Heart left ventricle (tissue), 16 donors: ENCODE measurements at regions not wholly inside any gene's neighbourhood (a gene's known extent, or its start where the extent isn't known, plus 50 kb on each side); places are given as distances from the start of the nearest gene placed in this dataset.

ENCODE experiments used
- ATAC-seq, 4 donors: fragments of 200-7000 bp; cut with Tn5 transposase; one replicate each; pipeline ENCODE4 v1.9.1; 2020 to 2022; ENCODE audit warnings: moderate library complexity in 4 of 4, mild to moderate bottlenecking in 3 of 4, moderate number of reproducible peaks in 1 of 4
- DNase-seq, 5 donors: peaks; one replicate each; pipeline ENCODE4 v3.0.0-alpha.2; 2020
- H3K27ac ChIP-seq, 12 donors: fragments of 200-600 bp; sonication (generic) in 4 of 12; one replicate each; pipeline versions ENCODE4 v1.5.0 to v1.8.0; 2016 to 2022; ENCODE audit warnings: mild to moderate bottlenecking in 2 of 12
- H3K27me3 ChIP-seq, 9 donors: fragments of 200-600 bp; sonication (generic) in 2 of 9; one replicate each; pipeline versions ENCODE4 v1.5.1 to v1.8.0; 2016 to 2022; ENCODE audit warnings: mild to moderate bottlenecking in 3 of 9
- H3K36me3 ChIP-seq, 9 donors: fragments of 200-600 bp; sonication (generic) in 2 of 9; one replicate each; pipeline versions ENCODE4 v1.5.0 to v1.8.0; 2018 to 2022; ENCODE audit warnings: mild to moderate bottlenecking in 2 of 9
- H3K4me1 ChIP-seq, 12 donors: fragments of 200-600 bp; sonication (generic) in 4 of 12; one replicate each; pipeline versions ENCODE4 v1.5.0 to v1.8.0; 2016 to 2022; ENCODE audit warnings: mild to moderate bottlenecking in 3 of 12
- H3K4me3 ChIP-seq, 12 donors: fragments of 200-600 bp; sonication (generic) in 4 of 12; one replicate each; pipeline versions ENCODE4 v1.5.0 to v1.8.0; 2017 to 2022; ENCODE audit warnings: mild to moderate bottlenecking in 9 of 12, moderate library complexity in 4 of 12
- H3K9me3 ChIP-seq, 12 donors: fragments of 200-600 bp; sonication (generic) in 4 of 12; one replicate each; pipeline versions ENCODE4 v1.5.0 to v1.8.0; 2016 to 2022; ENCODE audit warnings: mild to moderate bottlenecking in 1 of 12
- CTCF ChIP-seq, 12 donors: fragments of 200-600 bp; sonication (generic) in 4 of 12; IDR thresholded peaks; one replicate each; pipeline versions ENCODE4 v1.5.0 to v1.8.0; 2018 to 2022; ENCODE audit warnings: antibody characterized with exemption in 12 of 12, mild to moderate bottlenecking in 5 of 12
- POLR2A ChIP-seq, 2 donors: fragments of 450-650 bp; IDR thresholded peaks; one replicate each; pipeline ENCODE4 v1.6.1; 2017; ENCODE audit warnings: antibody characterized with exemption in 2 of 2, mild to moderate bottlenecking in 2 of 2, moderate library complexity in 2 of 2
- WGBS, 4 donors: extraction: QIAGEN DNeasy Blood & Tissue Kit in 2 of 4; methylation state at CpG; one replicate each; pipeline versions ENCODE4 v1.1.5 to v1.1.7; 2013 to 2018; 5-methylcytosine and 5-hydroxymethylcytosine counted together
- intact Hi-C, 10 donors: fragments of 100-400 bp; cut with DNase I; formaldehyde crosslinking; loops; one replicate each; pipeline versions ENCODE4 v1.11.1 to v1.14.2; 2022
- donor health status: ischemic (EF 13 %, LVEDD 7.1; RV severe dilation, severe dysfunction).
- donor health status: healthy with polysubstance abuse.
- donor health status: DM: no; HTN: yes; CAD: no.
- donor health status: DM: no; HTN: no; CAD: no.
- donor health status: ischemic (EF 25% LVEDD 6.9; RV normal size, moderate dysfunction).
- donor health status: ischemic (EF 25% LVEDD 5.7; RV mildly dilated, moderate dysfunction).
- donor health status: healthy.
- donor health status: DM: yes; HTN: yes; CAD: no.
- donor health status: ischemic (EF 35%, LVEDD 5.7; RV mildly dilated, moderate dysfunction).
- donor health status: nonischemic (EF 11% LVEDD 7.7; RV severe dilation, severe dysfunction).
- donor health status: DM: yes; HTN: yes; CAD: no.
- donor health status: PGD.
- donor health status: ischemic (EF 29% LVEDD 5.4; RV normal size, mild dysfunction).
- donor health status: nonischemic (EF 23%, LVEDD 6.1; RV moderate dilation, normal function).

- Histone ChIP-seq H3K4me3 (no peak overlapping the region), H3K36me3 (no peaks in the 10 kb centered on the region), H3K27ac (no peak overlapping the region), H3K9me3 (no peaks in the 10 kb centered on the region), H3K4me1 (peaks cover 0 to 21% (median 0%) of the 10 kb centered on the region in 12 donors), H3K27me3 (peaks cover 0 to 8% (median 0%) of the 10 kb centered on the region in 9 donors)
- TF ChIP-seq CTCF (IDR thresholded peaks at IDR 0.05) (no peak), POLR2A (IDR thresholded peaks at IDR 0.05) (no peak)
- intact Hi-C loops: no loop called here
- DNase-seq (no peak), ATAC-seq (no peak)
These were observed 193.2 kb upstream of the HABP2 start for GRCh38 chr10:113359655-113360054.

- Histone ChIP-seq H3K27me3 (peaks cover 0 to 8% (median 0%) of the 10 kb centered on the region in 9 donors), H3K4me1 (peaks cover 0 to 21% (median 0%) of the 10 kb centered on the region in 12 donors), H3K9me3 (peaks cover 0 to 8% (median under 1%) of the 10 kb centered on the region in 12 donors), H3K27ac (no peak overlapping the region), H3K36me3 (no peaks in the 10 kb centered on the region), H3K4me3 (no peak overlapping the region)
- intact Hi-C loops: no loop called here
- 56 to 73% (median 64%) methylated on average over 4 of the region's 4 CpGs for WGBS, 4 donors
- ATAC-seq: no peak
- TF ChIP-seq POLR2A (IDR thresholded peaks at IDR 0.05) (no peak), CTCF (IDR thresholded peaks at IDR 0.05) (no peak)
- no peak for DNase-seq
These were observed 192.0 kb upstream of the HABP2 start for GRCh38 chr10:113360870-113361269.

- TF ChIP-seq POLR2A (IDR thresholded peaks at IDR 0.05) (no peak), CTCF (IDR thresholded peaks at IDR 0.05) (no peak)
- H3K4me3 ChIP-seq: peak overlapping the region in 1 of 12 donors; percentile 16
- no peaks in the 10 kb centered on the region for H3K36me3 ChIP-seq
- peak overlapping the region in 2 of 12 donors; percentile 10 to 54 for H3K27ac ChIP-seq
- peak in 1 of 5 donors; percentile 39 for DNase-seq
- peaks cover 0 to 12% (median 2%) of the 10 kb centered on the region in 12 donors for H3K9me3 ChIP-seq
- intact Hi-C loops: no loop called here
- peak in 3 of 4 donors; percentile 59 to 72 (median 61) for ATAC-seq
- H3K4me1 ChIP-seq: peaks cover 0 to 21% (median 0%) of the 10 kb centered on the region in 12 donors
- peaks cover 0 to 8% (median 0%) of the 10 kb centered on the region in 9 donors for H3K27me3 ChIP-seq
These were observed 190.2 kb upstream of the HABP2 start for GRCh38 chr10:113362645-113363091.

GRCh38 chr10:113364227-113364626 is 188.6 kb upstream of the HABP2 start:
- Histone ChIP-seq H3K4me3 (no peak overlapping the region), H3K9me3 (peaks cover 0 to 12% (median 2%) of the 10 kb centered on the region in 12 donors), H3K36me3 (no peaks in the 10 kb centered on the region), H3K27me3 (peaks cover 0 to 3% (median 0%) of the 10 kb centered on the region in 9 donors), H3K4me1 (peaks cover 0 to 21% (median 0%) of the 10 kb centered on the region in 12 donors), H3K27ac (no peak overlapping the region)
- DNase-seq (no peak), ATAC-seq (no peak)
- 73 to 89% (median 84%) methylated on average over 3 of the region's 3 CpGs for whole genome bisulfite sequencing, 4 donors
- intact Hi-C loops: no loop called here
- TF ChIP-seq CTCF (IDR thresholded peaks at IDR 0.05): no peak
